ENCODE measurements at regions not wholly inside any gene's neighbourhood (a gene's known extent, or its start where the extent isn't known, plus 50 kb on each side); places are given as distances from the start of the nearest gene placed in this dataset.
"Not testable (repeated sequence)": the region's sequence is repeated elsewhere in the genome, so short reads cannot be mapped to it uniquely, and the experiment has no call there.

- H3K27me3 Mint-ChIP-seq (ENCODE audit: low read depth); H3K27ac Mint-ChIP-seq; DNase-seq (ENCODE audit: low spot score); H3K4me3 Mint-ChIP-seq; H3K9me3 Mint-ChIP-seq; H3K36me3 Mint-ChIP-seq (ENCODE audit: low read depth): not testable (repeated sequence)
- peaks cover 14% of the 10 kb centered on the region for H3K4me1 Mint-ChIP-seq (ENCODE audit: low read depth)
Observed at GRCh38 chr1:83479591-83480239, 519.2 kb downstream of the TTLL7 start.

- H3K27ac Mint-ChIP-seq; DNase-seq (ENCODE audit: low spot score); H3K4me3 Mint-ChIP-seq; H3K27me3 Mint-ChIP-seq (ENCODE audit: low read depth); H3K36me3 Mint-ChIP-seq (ENCODE audit: low read depth); H3K9me3 Mint-ChIP-seq: not testable (repeated sequence)
- H3K4me1 Mint-ChIP-seq (ENCODE audit: low read depth), result peaks cover 12% of the 10 kb centered on the region
Observed at GRCh38 chr1:83478127-83478526, 520.8 kb downstream of the TTLL7 start.

GRCh38 chr1:83476518-83476917 lies 522.4 kb downstream of the TTLL7 start:
- not testable (repeated sequence) for DNase-seq (ENCODE audit: low spot score); H3K4me1 Mint-ChIP-seq (ENCODE audit: low read depth); H3K36me3 Mint-ChIP-seq (ENCODE audit: low read depth); H3K9me3 Mint-ChIP-seq; H3K27ac Mint-ChIP-seq; H3K27me3 Mint-ChIP-seq (ENCODE audit: low read depth); H3K4me3 Mint-ChIP-seq

GRCh38 chr1:83474946-83475345 lies 524.0 kb downstream of the TTLL7 start:
- not testable (repeated sequence) for H3K27ac Mint-ChIP-seq; H3K4me3 Mint-ChIP-seq; DNase-seq (ENCODE audit: low spot score); H3K4me1 Mint-ChIP-seq (ENCODE audit: low read depth); H3K36me3 Mint-ChIP-seq (ENCODE audit: low read depth); H3K27me3 Mint-ChIP-seq (ENCODE audit: low read depth); H3K9me3 Mint-ChIP-seq

GRCh38 chr1:83473986-83474385 lies 524.9 kb downstream of the TTLL7 start:
- not testable (repeated sequence) for H3K36me3 Mint-ChIP-seq (ENCODE audit: low read depth); H3K9me3 Mint-ChIP-seq; H3K27me3 Mint-ChIP-seq (ENCODE audit: low read depth); H3K4me1 Mint-ChIP-seq (ENCODE audit: low read depth); H3K27ac Mint-ChIP-seq; H3K4me3 Mint-ChIP-seq; DNase-seq (ENCODE audit: low spot score)

- H3K4me1 Mint-ChIP-seq (ENCODE audit: low read depth); H3K4me3 Mint-ChIP-seq; H3K27ac Mint-ChIP-seq; H3K27me3 Mint-ChIP-seq (ENCODE audit: low read depth); H3K36me3 Mint-ChIP-seq (ENCODE audit: low read depth); H3K9me3 Mint-ChIP-seq; DNase-seq (ENCODE audit: low spot score): not testable (repeated sequence)
Observed at GRCh38 chr1:83472066-83472465, 526.9 kb downstream of the TTLL7 start.

- H3K27ac Mint-ChIP-seq; H3K36me3 Mint-ChIP-seq (ENCODE audit: low read depth): not testable (repeated sequence)
Observed at GRCh38 chr1:83471272-83471671, 527.7 kb downstream of the TTLL7 start.

GRCh38 chr1:83468336-83468735 lies 530.6 kb downstream of the TTLL7 start:
- H3K27me3 Mint-ChIP-seq (ENCODE audit: low read depth); H3K9me3 Mint-ChIP-seq; H3K4me1 Mint-ChIP-seq (ENCODE audit: low read depth); H3K27ac Mint-ChIP-seq; H3K4me3 Mint-ChIP-seq; DNase-seq (ENCODE audit: low spot score); H3K36me3 Mint-ChIP-seq (ENCODE audit: low read depth): not testable (repeated sequence)

More at GRCh38 chr1:83471272-83471671, 527.7 kb downstream of the TTLL7 start:
- not testable (repeated sequence) for H3K4me3 Mint-ChIP-seq; DNase-seq (ENCODE audit: low spot score); H3K9me3 Mint-ChIP-seq; H3K4me1 Mint-ChIP-seq (ENCODE audit: low read depth); H3K27me3 Mint-ChIP-seq (ENCODE audit: low read depth)

GRCh38 chr1:83457735-83458248 lies 541.1 kb downstream of the TTLL7 start:
- H3K27me3 Mint-ChIP-seq (ENCODE audit: low read depth); DNase-seq (ENCODE audit: low spot score); H3K4me3 Mint-ChIP-seq; H3K36me3 Mint-ChIP-seq (ENCODE audit: low read depth); H3K27ac Mint-ChIP-seq; H3K9me3 Mint-ChIP-seq; H3K4me1 Mint-ChIP-seq (ENCODE audit: low read depth): not testable (repeated sequence)

- H3K27ac Mint-ChIP-seq; H3K36me3 Mint-ChIP-seq (ENCODE audit: low read depth): not testable (repeated sequence)
Observed at GRCh38 chr1:83457281-83457680, 541.7 kb downstream of the TTLL7 start.

GRCh38 chr1:83455753-83456152 lies 543.2 kb downstream of the TTLL7 start:
- H3K27ac Mint-ChIP-seq; DNase-seq (ENCODE audit: low spot score); H3K27me3 Mint-ChIP-seq (ENCODE audit: low read depth); H3K36me3 Mint-ChIP-seq (ENCODE audit: low read depth); H3K9me3 Mint-ChIP-seq: not testable (repeated sequence)
- Mint-ChIP-seq H3K4me1 (ENCODE audit: low read depth) (peaks cover 10% of the 10 kb centered on the region), H3K4me3 (peak overlapping the region; percentile 18)

More at GRCh38 chr1:83457281-83457680, 541.7 kb downstream of the TTLL7 start:
- DNase-seq (ENCODE audit: low spot score); H3K9me3 Mint-ChIP-seq; H3K4me1 Mint-ChIP-seq (ENCODE audit: low read depth); H3K27me3 Mint-ChIP-seq (ENCODE audit: low read depth); H3K4me3 Mint-ChIP-seq: not testable (repeated sequence)

GRCh38 chr1:83445873-83446272 lies 553.1 kb downstream of the TTLL7 start:
- not testable (repeated sequence) for H3K36me3 Mint-ChIP-seq (ENCODE audit: low read depth); H3K4me1 Mint-ChIP-seq (ENCODE audit: low read depth); H3K9me3 Mint-ChIP-seq; H3K4me3 Mint-ChIP-seq; H3K27ac Mint-ChIP-seq; H3K27me3 Mint-ChIP-seq (ENCODE audit: low read depth); DNase-seq (ENCODE audit: low spot score)

GRCh38 chr1:83442412-83442811 lies 556.5 kb downstream of the TTLL7 start:
- DNase-seq (ENCODE audit: low spot score); H3K36me3 Mint-ChIP-seq (ENCODE audit: low read depth); H3K27me3 Mint-ChIP-seq (ENCODE audit: low read depth); H3K27ac Mint-ChIP-seq; H3K4me1 Mint-ChIP-seq (ENCODE audit: low read depth); H3K9me3 Mint-ChIP-seq; H3K4me3 Mint-ChIP-seq: not testable (repeated sequence)

- not testable (repeated sequence) for H3K27me3 Mint-ChIP-seq (ENCODE audit: low read depth); H3K36me3 Mint-ChIP-seq (ENCODE audit: low read depth); H3K4me1 Mint-ChIP-seq (ENCODE audit: low read depth); H3K4me3 Mint-ChIP-seq; H3K27ac Mint-ChIP-seq; DNase-seq (ENCODE audit: low spot score); H3K9me3 Mint-ChIP-seq
Observed at GRCh38 chr1:83440586-83440985, 558.3 kb downstream of the TTLL7 start.

- H3K9me3 Mint-ChIP-seq; H3K36me3 Mint-ChIP-seq (ENCODE audit: low read depth); H3K4me1 Mint-ChIP-seq (ENCODE audit: low read depth); H3K27me3 Mint-ChIP-seq (ENCODE audit: low read depth); H3K27ac Mint-ChIP-seq; DNase-seq (ENCODE audit: low spot score); H3K4me3 Mint-ChIP-seq: not testable (repeated sequence)
Observed at GRCh38 chr1:83440021-83440420, 558.9 kb downstream of the TTLL7 start.

Data from T-helper 2 cell treated with Interferon-gamma antibody and Interleukin-4, amounts not matched to agents 5 μg/mL and 100 μg/mL, for 36 hours (primary cell).